ENCODE measurements at regions not wholly inside any gene's neighbourhood (a gene's known extent, or its start where the extent isn't known, plus 50 kb on each side); places are given as distances from the start of the nearest gene placed in this dataset.

GRCh38 chr3:64905906-64906410 is 218.2 kb upstream of the ADAMTS9 start:
- no peak for DNase-seq

GRCh38 chr3:64903006-64903405 is 215.2 kb upstream of the ADAMTS9 start:
- no peak for DNase-seq

GRCh38 chr3:64901986-64902516 is 214.3 kb upstream of the ADAMTS9 start:
- no peak for DNase-seq

GRCh38 chr3:64901522-64901885 is 213.7 kb upstream of the ADAMTS9 start:
- no peak for DNase-seq

- DNase-seq = no peak
Observed at GRCh38 chr3:64900617-64901521, 213.1 kb upstream of the ADAMTS9 start.

GRCh38 chr3:64900156-64900555 is 212.4 kb upstream of the ADAMTS9 start:
- DNase-seq = no peak

- DNase-seq = no peak
Observed at GRCh38 chr3:64898941-64899340, 211.1 kb upstream of the ADAMTS9 start.

- no peak for DNase-seq
Observed at GRCh38 chr3:64895991-64896895, 208.4 kb upstream of the ADAMTS9 start.

- no peak for DNase-seq
Observed at GRCh38 chr3:64895106-64895990, 207.5 kb upstream of the ADAMTS9 start.

GRCh38 chr3:64894006-64894405 is 206.2 kb upstream of the ADAMTS9 start:
- DNase-seq = no peak

GRCh38 chr3:64892671-64893309 is 205.0 kb upstream of the ADAMTS9 start:
- DNase-seq = no peak

GRCh38 chr3:64891021-64891420 is 203.2 kb upstream of the ADAMTS9 start:
- DNase-seq = no peak

- DNase-seq = no peak
Observed at GRCh38 chr3:64890466-64890865, 202.7 kb upstream of the ADAMTS9 start.

- no peak for DNase-seq
Observed at GRCh38 chr3:64890006-64890405, 202.2 kb upstream of the ADAMTS9 start.

- no peak for DNase-seq
Observed at GRCh38 chr3:64888840-64889392, 201.1 kb upstream of the ADAMTS9 start.

GRCh38 chr3:64888165-64888564 is 200.4 kb upstream of the ADAMTS9 start:
- no peak for DNase-seq

GRCh38 chr3:64885055-64885454 is 197.3 kb upstream of the ADAMTS9 start:
- DNase-seq = no peak

- DNase-seq = no peak
Observed at GRCh38 chr3:64884536-64884935, 196.7 kb upstream of the ADAMTS9 start.

- no peak for DNase-seq
Observed at GRCh38 chr3:64880916-64881315, 193.1 kb upstream of the ADAMTS9 start.

- DNase-seq = no peak
Observed at GRCh38 chr3:64878362-64878761, 190.6 kb upstream of the ADAMTS9 start.

GRCh38 chr3:64873400-64873799 is 185.6 kb upstream of the ADAMTS9 start:
- no peak for DNase-seq

Data from suppressor macrophage treated with lipopolysaccharide for 1 hour (primary cell).